NCI-H774 (cell line): ENCODE measurements at regions not wholly inside any gene's neighbourhood (a gene's known extent, or its start where the extent isn't known, plus 50 kb on each side); places are given as distances from the start of the nearest gene placed in this dataset.
"Not testable (repeated sequence)": the region's sequence is repeated elsewhere in the genome, so short reads cannot be mapped to it uniquely, and the experiment has no call there.

Source experiments
- DNase-seq: peaks from one replicate; lab custom pipeline; 2025; lab: John Stamatoyannopoulos, UW

GRCh38 chr4:134501973-134502643 lies 300.5 kb upstream of the PABPC4L start:
- DNase-seq: no peak

GRCh38 chr4:134501488-134501887 lies 299.9 kb upstream of the PABPC4L start:
- DNase-seq: not testable (repeated sequence)

- no peak for DNase-seq
These were observed 297.5 kb upstream of the PABPC4L start for GRCh38 chr4:134499074-134499473.

GRCh38 chr4:134490863-134491262 lies 289.3 kb upstream of the PABPC4L start:
- DNase-seq: no peak

DNA sequence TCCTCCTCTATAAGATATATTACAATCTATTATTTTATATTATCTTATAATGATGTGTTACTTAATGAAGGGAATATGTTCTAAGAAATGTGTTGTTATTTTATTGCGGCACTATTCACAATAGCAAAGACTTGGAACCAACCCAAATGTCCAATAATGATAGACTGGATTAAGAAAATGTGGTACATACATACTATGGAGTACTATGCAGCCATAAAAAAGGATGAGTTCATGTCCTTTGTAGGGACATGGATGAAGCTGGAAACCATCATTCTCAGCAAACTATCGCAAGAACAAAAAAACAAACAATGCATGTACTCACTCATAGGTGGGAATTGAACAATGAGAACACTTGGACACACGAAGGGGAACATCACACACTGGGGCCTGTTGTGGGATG lies 281.9 kb upstream of the PABPC4L start:
- DNase-seq: not testable (repeated sequence)

DNA sequence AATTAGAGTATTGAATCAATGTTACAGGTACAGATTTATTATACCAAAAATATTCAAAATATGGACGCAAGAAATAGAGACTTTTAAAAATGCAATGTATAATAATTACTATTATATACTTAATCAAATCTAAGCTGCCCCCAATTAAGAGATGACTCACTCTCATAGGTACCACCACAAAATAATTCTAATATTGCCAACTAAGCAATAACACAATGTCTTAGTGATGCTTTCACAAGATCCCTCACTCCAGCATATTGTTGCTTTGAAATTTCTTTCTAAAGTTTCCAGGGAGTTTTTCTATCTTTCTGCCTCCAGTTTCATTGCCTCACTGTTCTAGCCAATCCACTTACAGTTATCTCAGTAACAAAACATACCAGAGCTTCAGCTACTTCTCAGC lies 270.0 kb upstream of the PABPC4L start:
- no peak for DNase-seq

DNA sequence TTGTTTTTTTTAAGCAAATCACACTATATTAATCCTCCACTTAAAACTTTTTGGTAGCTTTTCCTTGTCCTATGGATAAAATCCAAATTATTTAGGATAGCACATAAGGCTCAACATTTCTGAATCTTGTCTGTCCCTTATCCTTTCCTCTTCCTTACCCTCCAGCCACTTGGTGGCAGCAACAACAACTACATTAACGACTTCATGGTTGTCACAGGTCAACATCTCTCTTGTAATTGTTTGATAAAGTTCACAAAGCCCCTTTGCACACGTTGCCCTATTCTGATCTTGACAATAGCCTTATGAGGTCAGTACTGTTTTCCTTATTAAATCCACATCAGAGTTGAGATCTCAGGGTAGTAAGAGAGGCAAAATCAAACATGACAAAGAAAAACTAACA lies 269.0 kb upstream of the PABPC4L start:
- no peak for DNase-seq

- no peak for DNase-seq
These were observed 263.8 kb upstream of the PABPC4L start for GRCh38 chr4:134465417-134465816.

GRCh38 chr4:134463771-134464170 lies 262.2 kb upstream of the PABPC4L start:
- DNase-seq: no peak

GRCh38 chr4:134426821-134427220 lies 225.2 kb upstream of the PABPC4L start:
- no peak for DNase-seq

DNA sequence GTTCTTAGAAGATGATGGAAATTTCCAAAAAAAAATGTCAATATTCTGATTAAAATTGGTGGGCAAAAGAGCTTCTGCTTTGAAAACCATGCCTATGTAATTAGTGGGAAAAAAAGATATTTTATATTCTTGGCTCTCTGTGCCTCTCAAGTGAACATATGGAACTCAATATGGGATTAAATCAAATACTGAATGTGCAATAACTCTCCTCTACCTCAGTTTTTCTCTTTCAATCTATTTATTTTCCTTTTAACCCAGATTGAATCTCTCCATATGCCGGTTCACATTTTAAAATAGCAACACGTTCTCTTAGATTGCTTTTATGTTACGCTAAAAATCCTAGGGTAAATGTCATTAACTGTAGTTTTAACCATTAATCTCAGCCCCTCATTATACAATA lies 224.2 kb upstream of the PABPC4L start:
- DNase-seq: no peak

GRCh38 chr4:134422776-134423175 lies 221.2 kb upstream of the PABPC4L start:
- no peak for DNase-seq

GRCh38 chr4:134421734-134422133 lies 220.1 kb upstream of the PABPC4L start:
- DNase-seq: no peak

GRCh38 chr4:134408897-134409296 lies 207.3 kb upstream of the PABPC4L start:
- no peak for DNase-seq

GRCh38 chr4:134401798-134402197 lies 200.2 kb upstream of the PABPC4L start:
- no peak for DNase-seq

- no peak for DNase-seq
These were observed 192.0 kb upstream of the PABPC4L start for GRCh38 chr4:134393592-134393991.

GRCh38 chr4:134390319-134390718 lies 188.7 kb upstream of the PABPC4L start:
- no peak for DNase-seq

DNA sequence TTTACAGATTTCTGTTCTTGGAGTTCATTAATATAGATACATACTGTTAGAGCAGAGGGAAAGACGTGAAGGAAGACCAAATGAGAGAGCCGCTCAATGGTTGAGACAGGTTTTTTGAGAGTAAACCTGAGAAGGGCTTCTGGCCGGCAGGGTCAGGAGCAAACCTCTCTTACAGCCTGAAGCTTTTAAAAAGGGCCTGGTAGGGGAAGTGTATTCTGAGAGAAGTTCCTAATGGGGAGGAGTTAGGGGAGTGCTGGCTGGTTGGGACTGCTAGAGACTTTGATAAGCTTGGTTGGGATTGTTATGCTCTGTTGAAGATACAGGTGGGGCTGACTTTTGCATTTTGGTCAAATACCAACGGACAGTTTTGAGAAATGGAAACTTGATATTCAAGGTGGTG lies 186.8 kb upstream of the PABPC4L start:
- no peak for DNase-seq

DNA sequence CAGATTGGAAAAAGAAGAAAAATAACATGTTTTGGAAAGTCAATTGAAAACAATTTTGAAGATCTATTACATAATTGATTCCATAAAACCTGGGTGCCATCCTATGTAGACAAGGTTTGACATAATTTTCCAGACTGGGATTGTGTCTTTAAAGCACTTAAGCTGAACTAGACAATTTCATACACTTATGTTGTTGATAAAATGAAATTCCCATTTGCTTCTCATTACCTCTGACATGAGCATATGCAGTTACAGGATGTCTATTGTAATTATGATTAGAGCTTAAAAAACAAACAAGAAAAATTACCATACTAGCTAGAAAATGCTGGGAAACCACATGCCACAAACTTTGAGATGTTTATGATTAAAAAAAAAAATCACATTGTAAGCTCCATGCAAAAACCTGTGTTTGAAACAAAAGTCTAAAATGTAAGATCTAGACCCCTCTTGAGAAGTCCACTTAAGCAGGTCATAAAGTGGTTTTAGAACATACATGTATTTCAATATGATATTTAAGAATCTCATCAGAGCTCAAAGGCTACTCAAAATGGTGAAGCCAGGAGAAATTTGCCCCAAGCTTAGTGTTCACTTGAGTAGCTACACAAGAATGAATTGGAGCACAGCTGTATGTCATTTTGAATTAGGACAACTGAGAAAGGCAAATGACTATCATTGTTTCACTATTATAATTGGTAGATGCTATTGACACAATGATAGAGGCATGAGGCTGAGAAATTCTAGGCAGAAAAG lies 181.1 kb upstream of the PABPC4L start:
- no peak for DNase-seq

DNA sequence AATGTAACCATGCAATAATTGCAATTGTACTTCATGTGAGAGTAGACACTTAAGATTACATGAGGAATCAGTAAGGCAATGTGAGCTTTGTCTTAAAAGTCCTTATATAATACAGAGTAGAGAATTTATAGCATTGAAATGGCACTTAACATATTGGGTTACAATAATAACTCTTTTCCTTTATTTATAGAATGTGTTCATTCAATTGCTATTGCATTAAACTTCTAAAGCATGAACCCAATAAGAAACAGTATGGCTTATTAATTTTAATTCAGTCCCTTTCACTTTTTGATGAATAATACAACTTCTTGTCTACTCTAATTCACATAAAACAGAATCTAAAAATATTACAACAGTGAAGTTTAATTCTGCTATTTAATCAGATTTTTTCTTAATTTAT lies 174.2 kb upstream of the PABPC4L start:
- no peak for DNase-seq

- no peak for DNase-seq
These were observed 164.3 kb upstream of the PABPC4L start for GRCh38 chr4:134365852-134366251.

- no peak for DNase-seq
These were observed 163.3 kb upstream of the PABPC4L start for GRCh38 chr4:134364928-134365327.

GRCh38 chr4:134345244-134345643 lies 143.7 kb upstream of the PABPC4L start:
- no peak for DNase-seq

DNA sequence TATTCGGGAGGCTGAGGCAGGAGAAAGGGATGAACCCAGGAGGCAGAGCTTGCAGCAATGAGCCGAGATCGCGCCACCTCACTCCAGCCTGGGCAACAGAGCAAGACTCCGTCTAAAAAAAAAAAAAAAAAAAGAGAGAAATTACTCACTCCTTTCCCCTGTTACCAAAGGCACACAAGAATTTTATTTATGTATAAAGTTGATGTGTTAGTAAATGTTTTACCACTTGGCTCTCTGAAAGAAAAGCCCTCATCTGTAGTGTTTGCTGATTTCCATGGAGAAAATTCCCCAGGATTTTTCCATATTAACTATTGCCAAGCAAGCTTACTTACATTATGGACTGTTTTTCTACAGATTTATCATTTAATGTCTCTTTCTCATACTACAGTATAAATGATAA lies 142.1 kb upstream of the PABPC4L start:
- no peak for DNase-seq
